Sigmoid colon (tissue), 6 donors: ENCODE measurements at regions not wholly inside any gene's neighbourhood (a gene's known extent, or its start where the extent isn't known, plus 50 kb on each side); places are given as distances from the start of the nearest gene placed in this dataset.
A peak's percentile ranks its signal among the peaks of the same experiment; 100 is the strongest.

Experiments used
- DNase-seq: peaks from one replicate; pipeline ENCODE4 v3.0.0-alpha.2; 2019
- H3K27ac ChIP-seq, 4 donors: fragments of 200-600 bp; sonication (generic); one replicate each; pipeline ENCODE4 v1.5.1; 2016 to 2019; ENCODE audit warnings: mild to moderate bottlenecking in 1 of 4
- H3K27me3 ChIP-seq, 3 donors: fragments of 200-600 bp; sonication (generic); one replicate each; pipeline ENCODE4 v1.5.1; 2019; ENCODE audit warnings: mild to moderate bottlenecking in 1 of 3
- H3K36me3 ChIP-seq, 4 donors: fragments of 200-600 bp; sonication (generic); one replicate each; pipeline ENCODE4 v1.5.1; 2016 to 2019
- H3K4me1 ChIP-seq, 4 donors: fragments of 200-600 bp; sonication (generic); one replicate each; pipeline ENCODE4 v1.5.1; 2017 to 2019
- H3K4me3 ChIP-seq, 4 donors: fragments of 200-600 bp; sonication (generic); one replicate each; pipeline ENCODE4 v1.5.1; 2017 to 2019; ENCODE audit warnings: mild to moderate bottlenecking in 2 of 4, moderate library complexity in 1 of 4
- H3K9me3 ChIP-seq, 4 donors: fragments of 200-600 bp in 3 of 4; sonication (generic) in 3 of 4; one replicate each; pipeline versions ENCODE4 v1.5.1 to v1.6.1; 2013 to 2019
- CTCF ChIP-seq, 4 experiments: fragments of 450-650 bp in 3 of 4; fragments of 200-600 bp in 1 of 4; IDR thresholded peaks; one replicate each; pipeline ENCODE4 v1.5.1; 2016 to 2019; ENCODE audit warnings: antibody characterized with exemption in 4 of 4, mild to moderate bottlenecking in 3 of 4, moderate library complexity in 2 of 4
- EP300 ChIP-seq, 4 donors: sonication (generic); formaldehyde crosslinking; IDR thresholded peaks; one replicate each; pipeline ENCODE4 v1.6.1; 2017; ENCODE audit warnings: antibody characterized with exemption in 4 of 4
- POLR2A ChIP-seq, 2 donors: fragments of 450-650 bp; IDR thresholded peaks; one replicate each; pipeline ENCODE4 v1.6.1; 2016; ENCODE audit warnings: antibody characterized with exemption in 2 of 2, mild to moderate bottlenecking in 2 of 2, moderate library complexity in 2 of 2
- POLR2AphosphoS5 ChIP-seq, 4 donors: sonication (generic); formaldehyde crosslinking; IDR thresholded peaks; one replicate each; pipeline ENCODE4 v1.6.1; 2017; ENCODE audit warnings: antibody characterized with exemption in 4 of 4
- WGBS, 2 donors: extraction: QIAGEN DNeasy Blood & Tissue Kit; methylation state at CpG; one replicate each; pipeline ENCODE4 v1.1.7; 2013; 5-methylcytosine and 5-hydroxymethylcytosine counted together
- intact Hi-C: fragments of 100-400 bp; cut with DNase I; formaldehyde crosslinking; loops from one replicate; pipeline ENCODE4 v1.15.1; 2023
- donor health status: healthy with polysubstance abuse.
- donor health status: healthy.

GRCh38 chr22:19643448-19644313 is 70.6 kb upstream of the SEPTIN5 start:
- no peak for TF ChIP-seq POLR2A (IDR thresholded peaks at IDR 0.05)
- TF ChIP-seq CTCF (IDR thresholded peaks at IDR 0.05): no peak
- TF ChIP-seq POLR2AphosphoS5 (IDR thresholded peaks at IDR 0.05): no peak
- TF ChIP-seq EP300 (IDR thresholded peaks at IDR 0.05): no peak
- Histone ChIP-seq H3K4me3 (no peak overlapping the region), H3K27me3 (peaks cover 0 to 34% (median 22%) of the 10 kb centered on the region in 3 donors), H3K4me1 (no peaks in the 10 kb centered on the region), H3K27ac (no peak overlapping the region), H3K36me3 (no peaks in the 10 kb centered on the region), H3K9me3 (peaks cover 4 to 11% (median 9%) of the 10 kb centered on the region in 4 donors)
- WGBS, 2 donors: 50 to 70% methylated on average over 13 of the region's 13 CpGs
- DNase-seq: no peak
- intact Hi-C loops: no loop called here

DNA sequence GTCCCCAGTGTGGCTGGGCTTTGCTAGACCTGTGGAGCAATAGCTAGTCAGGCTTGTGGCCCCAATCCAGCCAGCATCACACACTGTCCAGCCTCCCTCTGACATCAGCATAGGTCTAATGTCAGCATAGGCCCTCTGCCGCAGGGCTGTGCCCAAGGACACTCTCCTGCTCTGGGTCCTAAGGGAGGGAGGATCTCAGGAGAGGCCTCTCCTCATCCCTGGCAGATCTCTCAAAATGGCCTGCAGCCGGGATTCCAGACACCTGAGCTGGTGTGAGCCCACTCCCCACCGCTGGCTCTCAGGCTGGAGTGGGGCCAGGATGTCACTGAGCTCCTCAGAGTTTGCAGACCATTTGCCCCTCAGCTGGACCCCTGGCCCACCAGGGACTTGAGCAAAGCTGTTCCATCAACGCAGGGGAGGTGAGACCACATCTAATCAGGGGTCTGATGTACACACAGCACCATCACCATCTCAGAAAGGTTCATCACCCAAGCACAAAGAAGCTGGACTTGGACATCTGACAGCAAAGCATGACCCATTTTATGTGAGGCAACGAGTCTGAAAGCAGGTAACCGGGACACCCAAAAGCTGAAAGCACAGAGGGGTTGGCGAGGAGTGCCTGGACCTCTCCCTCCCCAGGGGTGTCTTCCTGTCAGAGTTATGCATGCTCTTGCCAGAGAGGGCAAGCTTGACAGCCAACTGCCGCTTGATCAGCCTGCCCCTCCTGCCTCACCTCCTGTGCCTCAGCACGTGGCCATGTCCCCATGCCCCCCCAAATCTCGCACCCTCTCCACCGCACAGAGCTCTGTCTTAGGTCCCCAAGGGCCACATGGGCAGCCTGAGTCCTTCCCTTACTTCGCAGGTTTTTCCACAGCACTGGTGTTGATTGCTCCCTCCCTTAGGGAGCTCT is 69.7 kb upstream of the SEPTIN5 start:
- H3K36me3 ChIP-seq: no peaks in the 10 kb centered on the region
- WGBS, 2 donors: 65 to 72% methylated on average over 12 of the region's 12 CpGs
- H3K4me3 ChIP-seq: no peak overlapping the region
- H3K4me1 ChIP-seq: no peaks in the 10 kb centered on the region
- peak; percentile 41 for DNase-seq
- no peak overlapping the region for H3K27ac ChIP-seq
- TF ChIP-seq CTCF (IDR thresholded peaks at IDR 0.05) (no peak), POLR2A (IDR thresholded peaks at IDR 0.05) (no peak), EP300 (IDR thresholded peaks at IDR 0.05) (no peak), POLR2AphosphoS5 (IDR thresholded peaks at IDR 0.05) (no peak)
- peaks cover 0 to 34% (median 22%) of the 10 kb centered on the region in 3 donors for H3K27me3 ChIP-seq
- peaks cover 4 to 15% (median 10%) of the 10 kb centered on the region in 4 donors for H3K9me3 ChIP-seq
- intact Hi-C loops: no loop called here

GRCh38 chr22:19645391-19645790 is 68.9 kb upstream of the SEPTIN5 start:
- no peak overlapping the region for H3K27ac ChIP-seq
- H3K9me3 ChIP-seq: peaks cover 4 to 15% (median 10%) of the 10 kb centered on the region in 4 donors
- H3K36me3 ChIP-seq: no peaks in the 10 kb centered on the region
- H3K4me1 ChIP-seq: no peaks in the 10 kb centered on the region
- TF ChIP-seq CTCF (IDR thresholded peaks at IDR 0.05): no peak
- TF ChIP-seq POLR2A (IDR thresholded peaks at IDR 0.05): no peak
- TF ChIP-seq EP300 (IDR thresholded peaks at IDR 0.05): no peak
- TF ChIP-seq POLR2AphosphoS5 (IDR thresholded peaks at IDR 0.05): no peak
- 62 to 78% methylated on average over 6 of the region's 6 CpGs for WGBS, 2 donors
- intact Hi-C loops: no loop called here
- H3K4me3 ChIP-seq: no peak overlapping the region
- H3K27me3 ChIP-seq: peaks cover 0 to 34% (median 22%) of the 10 kb centered on the region in 3 donors
- DNase-seq: peak; percentile 10

- DNase-seq: peak; percentile 1
- no peaks in the 10 kb centered on the region for H3K4me1 ChIP-seq
- TF ChIP-seq EP300 (IDR thresholded peaks at IDR 0.05) (no peak), POLR2A (IDR thresholded peaks at IDR 0.05) (no peak), POLR2AphosphoS5 (IDR thresholded peaks at IDR 0.05) (no peak), CTCF (IDR thresholded peaks at IDR 0.05) (no peak)
- peaks cover 0 to 29% (median 17%) of the 10 kb centered on the region in 3 donors for H3K27me3 ChIP-seq
- H3K36me3 ChIP-seq: no peaks in the 10 kb centered on the region
- WGBS, 2 donors: 80 to 86% methylated on average over 7 of the region's 7 CpGs
- intact Hi-C loops: no loop called here
- H3K9me3 ChIP-seq: peaks cover 4 to 15% (median 10%) of the 10 kb centered on the region in 4 donors
- H3K4me3 ChIP-seq: no peak overlapping the region
- H3K27ac ChIP-seq: no peak overlapping the region
These were observed 68.4 kb upstream of the SEPTIN5 start for GRCh38 chr22:19645905-19646304.
